ENCODE measurements at regions not wholly inside any gene's neighbourhood (a gene's known extent, or its start where the extent isn't known, plus 50 kb on each side); places are given as distances from the start of the nearest gene placed in this dataset.

DNA sequence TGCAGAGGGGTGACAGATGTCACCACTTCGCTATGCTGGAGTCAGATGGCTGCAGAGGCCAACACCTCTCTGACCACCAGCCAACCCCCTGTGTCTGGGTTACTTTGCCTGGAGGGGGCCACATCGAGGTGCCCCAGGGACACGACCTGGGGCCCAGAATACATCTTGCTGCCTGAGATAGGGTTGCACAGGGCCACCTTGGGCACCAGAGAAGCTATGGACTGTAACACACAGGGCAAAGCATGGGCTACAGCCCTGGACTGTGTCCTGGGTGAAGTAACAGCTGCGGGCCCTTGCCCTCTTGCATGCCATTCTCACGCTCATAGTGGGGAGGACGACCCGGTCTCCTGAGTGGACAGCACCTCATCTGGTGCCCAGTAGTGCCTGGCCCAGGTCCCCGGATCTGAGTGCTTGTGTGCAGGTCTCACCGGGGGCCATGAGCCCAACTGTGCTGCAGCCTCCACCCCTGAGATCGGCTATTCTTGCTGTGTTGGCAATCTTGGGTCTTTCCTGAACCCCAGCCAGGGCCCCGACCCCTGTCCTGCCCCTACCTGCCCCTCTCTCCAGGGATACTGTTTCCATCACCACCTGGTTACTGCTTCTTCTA is 115.2 kb upstream of the GDF10 start:
- DNase-seq (ENCODE audit: extremely low read depth, low read depth): no peak
- TF ChIP-seq, protein P1, sequence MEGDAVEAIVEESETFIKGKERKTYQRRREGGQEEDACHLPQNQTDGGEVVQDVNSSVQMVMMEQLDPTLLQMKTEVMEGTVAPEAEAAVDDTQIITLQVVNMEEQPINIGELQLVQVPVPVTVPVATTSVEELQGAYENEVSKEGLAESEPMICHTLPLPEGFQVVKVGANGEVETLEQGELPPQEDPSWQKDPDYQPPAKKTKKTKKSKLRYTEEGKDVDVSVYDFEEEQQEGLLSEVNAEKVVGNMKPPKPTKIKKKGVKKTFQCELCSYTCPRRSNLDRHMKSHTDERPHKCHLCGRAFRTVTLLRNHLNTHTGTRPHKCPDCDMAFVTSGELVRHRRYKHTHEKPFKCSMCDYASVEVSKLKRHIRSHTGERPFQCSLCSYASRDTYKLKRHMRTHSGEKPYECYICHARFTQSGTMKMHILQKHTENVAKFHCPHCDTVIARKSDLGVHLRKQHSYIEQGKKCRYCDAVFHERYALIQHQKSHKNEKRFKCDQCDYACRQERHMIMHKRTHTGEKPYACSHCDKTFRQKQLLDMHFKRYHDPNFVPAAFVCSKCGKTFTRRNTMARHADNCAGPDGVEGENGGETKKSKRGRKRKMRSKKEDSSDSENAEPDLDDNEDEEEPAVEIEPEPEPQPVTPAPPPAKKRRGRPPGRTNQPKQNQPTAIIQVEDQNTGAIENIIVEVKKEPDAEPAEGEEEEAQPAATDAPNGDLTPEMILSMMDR (IDR thresholded peaks at IDR 0.05; ENCODE audit: low read depth, low read length): no peak

DNA sequence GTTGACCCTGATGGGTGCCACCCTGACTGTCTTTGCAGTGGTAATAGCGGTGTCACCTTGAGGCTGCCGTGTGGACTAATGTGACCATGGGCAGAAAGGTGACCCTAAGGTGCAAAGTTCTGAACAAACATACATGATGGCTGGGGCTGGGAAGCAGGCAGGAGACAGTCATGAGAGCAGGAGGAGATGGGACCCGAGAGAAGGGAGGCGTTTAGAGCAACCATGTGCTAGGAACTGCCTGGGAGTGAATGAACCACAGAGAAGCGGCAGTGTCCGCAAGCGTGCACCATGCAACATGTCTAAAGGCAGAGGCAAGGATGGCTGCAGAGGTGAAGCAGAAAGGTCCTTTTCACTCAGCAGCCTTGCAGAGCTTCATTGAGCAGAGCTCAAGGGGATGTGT is 113.1 kb upstream of the GDF10 start:
- TF ChIP-seq, protein P1 (IDR thresholded peaks at IDR 0.05; ENCODE audit: low read depth, low read length): no peak
- DNase-seq (ENCODE audit: extremely low read depth, low read depth): no peak

DNA sequence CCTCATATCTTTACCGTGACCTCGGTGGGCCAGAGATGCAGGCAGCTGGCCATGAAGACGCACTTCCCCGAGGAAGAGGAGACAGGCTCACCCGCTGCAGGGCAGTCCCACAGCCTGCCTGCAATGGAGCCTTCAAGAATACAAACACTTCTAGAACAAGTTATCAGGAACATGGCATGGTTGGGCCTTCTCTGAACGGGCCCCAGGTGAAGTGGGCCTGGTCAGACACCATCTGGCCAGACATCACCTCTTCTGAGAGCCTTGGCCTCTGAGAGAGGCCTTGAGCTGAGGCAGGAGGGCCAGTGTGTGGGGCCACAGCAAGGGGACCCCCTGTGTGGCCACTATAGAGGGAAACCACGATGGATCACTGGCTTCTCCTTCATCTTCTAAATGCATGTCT is 112.4 kb upstream of the GDF10 start:
- TF ChIP-seq, protein P1 (IDR thresholded peaks at IDR 0.05; ENCODE audit: low read depth, low read length): no peak
- no peak for DNase-seq (ENCODE audit: extremely low read depth, low read depth)

DNA sequence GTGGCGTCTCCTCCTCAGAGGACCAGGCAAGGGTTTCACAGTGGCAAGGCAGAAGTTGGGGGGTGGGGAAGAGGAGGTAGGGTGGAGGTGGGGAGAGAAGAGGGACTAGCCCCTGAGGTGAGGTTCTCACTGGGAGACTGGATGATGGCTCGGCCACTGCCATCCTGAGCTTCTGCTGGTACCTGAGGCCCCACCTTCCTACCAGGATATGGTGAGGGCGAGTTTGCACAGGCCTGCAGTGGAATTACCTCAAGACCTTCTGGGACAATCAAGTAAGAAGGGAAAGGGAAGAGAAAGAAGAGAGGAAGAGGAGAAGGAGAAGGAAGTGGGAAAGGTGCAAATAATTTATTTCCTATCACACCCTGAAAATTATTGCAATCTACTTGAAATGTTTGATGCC is 111.8 kb upstream of the GDF10 start:
- no peak for DNase-seq (ENCODE audit: extremely low read depth, low read depth)
- TF ChIP-seq, protein P1 (IDR thresholded peaks at IDR 0.05; ENCODE audit: low read depth, low read length): no peak

DNA sequence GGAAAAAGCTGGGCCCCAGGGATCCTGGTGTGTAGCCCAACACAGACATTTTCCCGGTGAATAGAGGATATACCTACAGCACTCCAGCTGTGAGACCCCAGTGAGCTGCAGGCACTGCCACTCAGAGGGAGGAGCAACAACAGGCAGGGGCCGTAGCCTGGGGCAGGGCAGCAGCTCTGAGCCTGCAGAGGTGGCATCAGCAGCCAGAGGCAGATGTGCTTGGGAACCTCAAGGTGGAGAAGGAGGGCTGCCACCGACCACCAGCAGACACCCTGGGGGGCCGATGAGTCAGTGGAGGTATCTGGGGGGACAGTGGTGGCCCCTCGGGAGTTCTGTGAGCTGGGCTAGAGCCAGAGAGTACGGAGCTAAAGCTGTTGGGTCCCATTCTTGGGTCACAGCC is 110.2 kb upstream of the GDF10 start:
- TF ChIP-seq, protein P1 (IDR thresholded peaks at IDR 0.05; ENCODE audit: low read depth, low read length): no peak
- DNase-seq (ENCODE audit: extremely low read depth, low read depth): no peak

DNA sequence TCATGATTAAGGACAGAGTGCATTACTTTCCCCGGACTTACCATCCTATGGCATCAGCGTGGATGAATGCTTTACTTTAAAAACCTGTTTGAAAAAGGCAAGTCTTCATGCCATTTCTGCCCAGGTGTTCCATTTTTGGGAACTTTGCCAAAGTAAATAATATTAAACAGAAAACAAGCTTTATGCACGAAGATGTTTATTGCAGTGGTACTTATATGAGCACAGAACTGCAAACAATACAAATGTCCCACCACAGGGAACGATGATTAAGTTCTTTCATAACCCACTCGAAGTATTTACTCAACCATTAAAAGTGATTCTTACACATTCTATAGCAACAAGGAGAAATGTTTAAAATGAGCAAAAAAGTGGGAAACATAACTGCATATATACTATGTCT is 109.7 kb upstream of the GDF10 start:
- TF ChIP-seq, protein P1 (IDR thresholded peaks at IDR 0.05; ENCODE audit: low read depth, low read length): no peak
- DNase-seq (ENCODE audit: extremely low read depth, low read depth): no peak

DNA sequence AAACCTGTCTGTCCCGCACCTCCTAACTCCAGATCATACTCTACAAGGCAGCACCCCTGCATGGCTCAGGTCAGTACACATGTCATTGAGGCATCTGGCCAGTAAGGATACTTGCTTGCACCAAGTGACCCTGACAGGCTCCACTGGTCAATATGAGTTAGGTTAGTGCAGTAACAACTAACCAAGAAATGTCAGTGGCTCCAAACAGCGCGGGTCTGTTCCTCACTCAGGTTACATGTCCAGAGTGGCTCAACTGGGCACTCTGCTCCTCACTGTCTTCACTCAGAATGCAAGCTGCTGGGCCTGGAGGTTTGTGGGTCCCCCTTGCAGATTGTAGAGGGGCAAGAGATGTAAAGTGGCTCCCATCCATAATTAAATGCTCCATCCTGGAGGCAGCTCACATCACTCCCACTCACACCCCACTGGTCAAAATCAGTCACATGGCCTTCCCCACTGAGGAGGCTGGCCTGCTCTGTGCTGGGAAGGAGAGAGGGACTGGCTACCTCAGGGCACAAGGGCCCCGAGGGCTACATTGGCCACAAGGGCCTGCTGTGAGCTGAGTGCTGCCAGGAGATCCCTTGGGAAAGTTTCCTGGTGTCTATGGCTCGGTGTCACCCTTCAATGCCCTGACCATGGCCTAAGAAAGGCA is 109.1 kb upstream of the GDF10 start:
- TF ChIP-seq, protein P1 (IDR thresholded peaks at IDR 0.05; ENCODE audit: low read depth, low read length): no peak
- no peak for DNase-seq (ENCODE audit: extremely low read depth, low read depth)

All from AG09319 (cell line).